ENCODE measurements at regions not wholly inside any gene's neighbourhood (a gene's known extent, or its start where the extent isn't known, plus 50 kb on each side); places are given as distances from the start of the nearest gene placed in this dataset.

DNA sequence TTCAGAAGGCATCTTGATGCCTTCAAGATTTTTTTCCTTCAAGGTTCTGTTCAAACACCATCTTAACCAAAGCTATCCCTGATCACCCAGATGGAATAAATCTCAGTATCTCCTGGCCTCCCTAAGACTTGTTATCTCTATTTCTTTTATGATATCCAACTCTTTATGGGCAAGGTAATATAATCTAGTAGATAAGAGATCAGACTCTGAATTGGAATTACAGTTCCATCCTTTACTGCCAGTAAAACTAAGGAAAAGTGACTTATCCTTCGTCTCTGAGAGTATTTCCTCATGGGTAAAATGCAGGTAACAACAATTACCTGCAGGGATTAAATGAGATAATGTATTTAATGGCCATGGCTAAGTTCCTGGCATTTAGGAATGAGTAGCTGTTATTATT, 445.0 kb upstream of the DAB1 start:
- no peak for DNase-seq (ENCODE audit: low spot score)

DNA sequence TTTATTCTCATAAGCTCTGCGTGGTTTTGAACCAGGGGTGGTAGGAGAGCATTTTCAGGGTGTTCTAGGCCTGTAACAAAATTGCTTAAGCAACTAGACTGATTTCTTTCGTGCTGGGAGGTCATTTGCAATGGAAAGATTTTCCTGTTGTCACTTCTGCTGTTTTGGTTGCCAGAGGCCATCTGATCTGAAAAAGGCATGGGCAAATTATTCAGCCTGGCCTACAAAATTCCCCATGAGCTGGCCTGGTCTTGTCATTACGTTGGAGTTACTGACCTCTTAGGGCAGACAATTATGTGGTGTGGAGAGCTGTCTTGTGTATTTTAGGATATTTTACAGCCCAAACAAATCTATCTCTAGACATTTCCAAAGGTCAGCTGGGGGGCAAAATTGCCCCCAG, 444.4 kb upstream of the DAB1 start:
- no peak for DNase-seq (ENCODE audit: low spot score)

DNA sequence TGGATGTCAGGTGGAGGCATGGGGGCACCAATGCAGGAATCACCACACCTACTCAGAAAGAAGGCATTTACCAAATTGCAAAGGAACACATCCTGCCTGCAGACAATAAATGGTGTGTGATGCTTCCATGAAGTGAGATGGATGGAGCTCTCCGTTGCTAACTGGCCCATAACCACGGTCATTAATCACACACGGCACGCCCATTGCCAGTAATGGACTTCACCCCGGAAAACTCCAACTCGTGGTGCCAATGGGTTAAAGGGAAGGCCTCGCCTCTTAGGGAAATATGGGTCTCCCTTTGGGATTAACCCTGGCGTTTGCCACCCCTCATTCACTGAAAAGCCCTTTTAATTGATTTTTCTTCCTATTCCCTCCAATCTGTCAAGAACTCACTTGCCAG, 443.1 kb upstream of the DAB1 start:
- no peak for DNase-seq (ENCODE audit: low spot score)

DNA sequence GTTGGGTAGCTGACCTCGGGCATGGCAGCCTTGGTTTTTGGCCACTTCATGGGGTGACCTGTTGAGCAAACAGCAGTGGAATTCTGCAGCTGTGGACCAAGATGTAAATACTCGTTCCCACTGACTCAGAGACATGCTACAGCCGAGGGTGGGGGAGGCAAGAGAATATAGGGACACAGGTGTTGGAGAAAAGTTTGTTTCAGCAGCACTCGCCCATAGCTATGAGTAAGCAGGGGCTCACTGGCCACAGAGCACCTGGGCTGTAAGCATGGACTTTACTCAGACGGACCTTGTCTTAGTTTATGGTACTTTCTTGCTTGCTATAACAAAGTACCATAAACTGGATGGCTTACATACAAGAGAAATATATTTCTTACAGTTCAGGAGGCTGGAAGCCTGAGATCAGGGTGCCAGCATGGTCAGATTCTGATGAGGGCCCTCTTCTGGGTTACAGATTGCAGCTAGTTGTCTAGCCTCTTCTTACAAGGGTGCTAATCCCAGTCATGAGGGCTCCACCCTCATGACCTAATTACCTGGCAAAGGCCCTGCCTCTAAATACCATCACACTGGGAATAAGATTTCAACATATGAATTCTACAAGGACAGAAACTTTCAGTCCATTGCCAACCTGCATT, 437.2 kb upstream of the DAB1 start:
- DNase-seq (ENCODE audit: low spot score): no peak

DNA sequence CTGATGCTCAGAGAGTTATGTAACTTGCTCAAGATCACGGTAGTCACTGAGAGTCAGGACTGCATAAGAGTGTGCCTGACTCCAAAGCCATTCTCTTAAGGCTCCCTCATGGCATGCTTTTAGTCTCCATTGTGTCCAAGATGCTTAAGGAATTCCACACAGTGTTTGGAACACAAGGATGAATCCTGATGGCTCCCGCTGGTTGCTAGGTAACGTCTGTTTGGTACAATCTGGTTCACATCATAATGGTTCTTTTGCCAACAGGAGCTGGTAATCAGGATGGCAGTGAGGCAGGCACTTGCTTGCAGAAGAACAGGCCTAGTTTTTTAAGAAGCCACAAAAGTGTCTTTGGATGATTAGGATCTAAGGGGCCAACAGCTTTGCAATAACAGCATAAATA, 436.5 kb upstream of the DAB1 start:
- no peak for DNase-seq (ENCODE audit: low spot score)

DNA sequence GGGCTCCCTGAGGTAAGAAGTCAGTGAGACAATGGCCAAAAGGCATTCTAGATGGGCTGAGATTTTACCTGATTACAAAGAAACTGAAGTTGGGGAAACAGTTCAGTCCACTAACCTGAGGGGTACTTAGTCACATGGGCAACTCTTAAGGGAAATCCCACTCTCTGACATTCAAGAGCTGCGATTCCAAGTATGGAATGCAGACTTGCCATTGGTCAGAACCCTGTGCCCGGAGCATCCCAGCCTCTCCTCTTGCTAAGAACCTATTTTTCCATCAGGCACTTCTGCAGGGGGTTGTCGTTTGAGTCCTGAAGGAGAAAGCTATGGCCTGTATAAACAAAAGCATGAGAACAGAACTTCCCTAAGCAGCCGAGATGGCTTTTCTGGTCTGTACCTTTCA, 434.9 kb upstream of the DAB1 start:
- no peak for DNase-seq (ENCODE audit: low spot score)

DNA sequence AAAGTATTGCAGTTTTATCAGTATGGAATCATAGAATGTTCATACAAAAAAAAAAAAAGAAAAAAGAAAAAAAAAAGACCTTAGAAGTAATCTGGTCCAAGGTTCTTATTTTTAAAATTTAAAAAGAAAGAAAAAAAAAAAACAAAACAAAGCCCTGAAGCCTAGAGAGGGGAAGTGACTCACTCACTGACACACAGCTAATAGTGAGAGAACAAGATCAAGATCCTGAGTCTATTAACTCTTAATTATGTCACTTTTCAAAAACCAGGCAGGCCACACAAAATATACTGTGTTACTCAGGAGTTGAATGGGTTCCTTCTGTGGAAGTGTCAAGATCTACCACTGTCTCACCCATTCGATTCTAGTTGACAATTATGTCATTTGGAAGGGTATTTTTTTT, 433.9 kb upstream of the DAB1 start:
- no peak for DNase-seq (ENCODE audit: low spot score)

DNA sequence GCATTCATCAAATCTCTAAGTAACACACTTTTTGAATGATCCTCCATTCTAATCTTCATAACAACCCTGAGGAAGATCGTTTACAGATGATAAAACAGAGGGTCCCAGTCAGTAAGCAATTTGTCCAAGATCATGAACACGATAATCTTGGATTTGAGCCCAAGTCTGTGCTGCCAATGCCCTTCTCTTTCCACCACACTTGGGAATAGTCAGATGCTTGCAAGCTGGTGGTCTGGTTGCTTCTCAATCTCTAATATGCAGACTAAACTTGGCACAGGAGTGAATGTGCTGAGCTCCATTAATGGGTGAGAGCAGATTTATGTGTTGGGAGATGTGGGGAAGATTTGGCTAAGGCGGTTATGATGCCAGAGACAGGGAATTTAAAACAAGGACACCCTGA, 430.6 kb upstream of the DAB1 start:
- DNase-seq (ENCODE audit: low spot score): no peak

DNA sequence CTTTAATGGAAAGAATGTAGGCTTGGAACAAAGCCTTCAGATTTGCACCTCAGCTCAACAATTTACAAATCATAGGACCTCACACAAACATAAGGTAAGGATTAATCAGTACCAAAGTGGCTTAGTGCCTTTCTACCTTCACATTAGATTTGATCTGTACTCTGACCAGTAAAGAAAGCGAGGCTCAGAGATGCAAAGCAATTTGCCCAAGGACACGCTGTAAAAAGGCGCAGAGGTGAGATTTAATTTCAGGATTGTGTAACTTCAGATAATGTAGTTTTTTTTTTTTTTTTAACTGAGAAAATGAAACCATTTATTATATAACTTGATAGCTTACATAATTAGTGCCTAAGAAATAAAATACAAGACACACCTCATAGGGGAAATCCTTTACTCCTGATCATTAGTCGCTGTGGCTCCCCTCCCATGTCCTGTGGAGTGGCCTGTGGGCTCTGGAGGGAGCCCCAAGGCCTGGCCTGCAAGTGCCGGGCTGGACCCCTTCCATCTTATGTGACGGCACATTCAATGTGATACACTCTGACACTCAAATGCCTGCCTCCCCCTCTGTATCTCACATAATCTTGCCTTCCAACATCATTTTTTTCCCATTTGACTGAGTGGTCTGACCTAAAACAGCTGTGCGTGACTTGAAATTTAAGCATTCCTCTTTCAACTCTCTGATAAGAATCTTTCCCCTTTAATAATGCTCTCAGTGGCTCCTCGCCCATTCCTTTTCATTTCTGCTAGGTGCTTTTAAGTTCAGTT, 426.5 kb upstream of the DAB1 start:
- no peak for DNase-seq (ENCODE audit: low spot score)

DNA sequence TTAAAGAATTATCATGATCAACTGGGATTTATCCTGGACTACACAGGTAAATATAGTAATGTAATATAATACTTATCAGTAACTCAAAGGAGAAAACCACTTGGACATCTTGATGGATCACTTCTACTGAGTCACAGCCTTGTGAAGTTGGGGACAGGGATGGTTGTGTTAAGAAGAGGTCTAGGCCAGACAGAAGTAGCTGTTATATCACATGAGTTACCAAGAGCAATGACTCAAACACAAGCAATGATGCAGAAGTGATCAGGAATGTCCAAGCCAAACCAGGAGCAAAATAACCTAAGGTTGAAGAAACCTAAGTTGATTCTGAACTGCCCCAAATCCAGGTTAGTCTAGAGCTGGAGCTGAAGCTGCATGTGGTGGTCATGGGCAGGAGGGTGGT, 424.5 kb upstream of the DAB1 start:
- no peak for DNase-seq (ENCODE audit: low spot score)

DNA sequence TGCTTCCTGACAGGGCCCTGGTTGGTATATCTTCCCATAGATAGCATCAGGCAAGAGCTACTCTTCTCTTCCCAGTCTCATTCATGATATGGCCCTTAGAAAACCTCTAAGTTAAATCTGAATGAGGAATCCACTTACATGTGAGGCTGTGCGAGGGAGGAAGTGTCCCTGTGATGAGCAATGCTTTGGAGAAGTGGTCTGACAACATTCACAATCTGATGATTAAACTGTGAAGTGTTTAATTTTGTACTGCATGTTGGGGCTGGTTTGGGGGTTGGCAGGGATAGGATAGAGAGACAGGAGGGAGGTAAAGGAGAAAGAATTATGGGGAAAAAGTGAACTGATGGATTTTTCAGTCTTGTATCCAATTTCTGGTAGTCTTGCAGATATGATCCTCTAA, 421.2 kb upstream of the DAB1 start:
- DNase-seq (ENCODE audit: low spot score): no peak

DNA sequence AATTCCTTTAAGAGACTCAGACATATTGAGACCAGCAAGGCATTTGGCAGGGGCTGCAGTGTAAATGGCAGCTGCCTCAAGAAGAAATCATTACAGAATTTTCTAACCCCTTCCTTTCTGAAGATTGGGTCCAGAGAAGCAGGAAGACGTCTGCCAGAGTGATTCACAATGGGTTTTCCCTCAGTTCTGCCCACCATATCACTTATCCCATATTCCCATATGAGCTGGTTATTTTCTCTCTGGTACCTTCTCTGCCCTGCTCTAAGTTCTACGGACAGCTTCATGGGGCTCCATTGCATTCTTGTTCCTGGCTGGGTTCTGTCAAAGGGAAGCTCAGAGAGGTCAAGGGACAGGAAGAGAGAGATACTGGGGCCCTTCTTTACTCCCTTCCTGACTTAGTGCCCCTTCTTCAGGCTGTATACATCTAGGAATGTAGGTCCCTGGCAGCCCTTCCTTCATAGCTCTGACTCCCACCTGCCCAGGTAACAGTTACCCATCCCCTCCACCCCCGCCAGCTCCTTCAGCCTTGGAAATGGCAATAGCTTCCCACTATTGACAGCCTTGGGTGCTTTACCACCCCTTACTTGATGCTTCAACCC, 420.6 kb upstream of the DAB1 start:
- no peak for DNase-seq (ENCODE audit: low spot score)

DNA sequence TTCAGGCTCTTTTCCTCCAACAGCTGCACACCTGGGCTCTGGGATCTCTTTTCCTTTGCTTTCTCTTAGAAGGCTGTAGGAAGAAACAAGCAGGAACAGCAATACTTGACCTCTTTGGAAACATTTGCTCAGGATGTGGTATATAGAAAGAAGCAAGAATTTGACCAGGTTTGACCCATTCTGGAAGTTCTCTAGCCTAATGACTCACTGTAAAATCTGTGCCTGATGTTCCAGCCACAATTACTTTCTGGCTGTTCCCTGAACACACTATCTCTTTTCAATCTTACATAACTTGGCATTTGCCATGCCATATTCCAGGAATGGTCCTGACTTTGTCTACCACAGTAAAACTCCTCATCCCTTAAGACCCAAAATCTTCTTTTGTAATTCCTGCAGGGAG, 419.9 kb upstream of the DAB1 start:
- DNase-seq (ENCODE audit: low spot score): no peak

DNA sequence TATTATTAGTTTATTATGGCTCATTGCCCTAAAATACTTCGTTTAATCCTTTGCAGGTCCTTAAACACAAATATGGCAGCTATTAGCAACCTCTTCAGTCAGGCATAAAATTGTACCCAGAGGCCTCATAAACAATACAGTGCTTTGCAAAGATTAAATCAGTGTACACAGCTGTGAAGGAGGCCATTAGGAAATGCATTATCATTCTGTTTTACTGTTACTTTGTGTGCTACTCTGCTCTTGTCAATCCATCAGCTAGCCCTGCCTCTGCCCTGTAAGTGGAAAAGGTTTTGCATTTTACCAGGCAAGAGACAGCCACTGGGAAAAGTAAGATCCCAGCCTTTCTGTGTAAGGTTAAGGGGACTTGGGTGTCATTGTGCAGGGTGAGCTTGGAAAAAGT, 415.7 kb upstream of the DAB1 start:
- DNase-seq (ENCODE audit: low spot score): no peak

DNA sequence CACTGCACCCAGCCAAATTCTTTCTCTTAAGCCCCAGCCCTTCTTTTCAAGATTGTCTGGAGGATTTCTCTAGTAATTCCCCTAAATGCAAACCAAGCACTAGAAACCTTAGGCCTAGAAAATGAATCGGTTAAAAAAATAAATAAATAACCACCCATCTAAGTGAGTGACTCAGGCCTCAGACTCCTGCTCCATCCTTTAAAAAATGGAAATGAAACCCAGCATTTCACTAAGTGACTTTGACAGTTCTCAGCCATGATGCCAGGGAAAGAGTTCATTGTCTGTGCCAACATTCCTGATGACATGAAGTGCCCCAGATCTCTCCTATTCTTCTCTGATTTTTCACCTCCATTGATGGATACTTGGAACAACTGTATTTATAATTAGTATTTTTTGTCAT, 415.2 kb upstream of the DAB1 start:
- DNase-seq (ENCODE audit: low spot score): no peak

DNA sequence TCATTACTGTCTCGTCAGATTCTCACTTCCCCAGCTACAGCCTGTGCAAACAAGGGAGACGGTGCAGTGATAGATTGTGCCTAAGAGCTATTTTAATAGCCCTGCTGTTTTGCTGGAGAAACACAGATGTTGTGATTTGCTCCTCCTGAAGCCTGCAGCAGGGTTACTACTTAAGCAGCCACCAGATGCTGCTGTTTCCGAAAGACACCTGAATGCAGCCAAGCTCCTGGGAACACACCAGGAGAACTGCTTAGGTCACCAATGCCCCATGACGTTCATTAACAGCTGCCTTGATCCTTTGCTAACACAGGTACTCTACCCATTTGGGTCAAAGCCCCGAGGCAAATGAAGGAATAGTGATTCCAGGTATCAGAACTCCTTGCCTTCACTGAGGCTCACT, 411.8 kb upstream of the DAB1 start:
- no peak for DNase-seq (ENCODE audit: low spot score)

DNA sequence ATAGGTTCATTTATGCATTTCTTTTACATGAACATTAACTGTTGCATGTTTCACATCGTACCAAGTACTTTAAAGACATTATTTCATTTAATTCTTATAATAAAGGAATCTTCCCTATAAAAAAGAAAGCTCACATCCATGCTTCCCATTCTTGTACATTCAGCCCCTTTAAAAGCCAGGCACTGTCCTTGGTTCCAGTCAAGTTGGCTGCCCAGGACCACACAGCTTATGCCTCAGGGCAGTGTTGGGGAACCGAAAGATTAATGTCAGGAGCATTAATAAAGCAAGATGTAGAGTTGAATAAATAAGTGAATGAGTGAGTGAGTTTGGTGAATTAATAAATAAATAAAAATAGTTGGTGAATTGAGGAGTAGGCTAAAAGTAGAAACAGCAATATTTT, 409.4 kb upstream of the DAB1 start:
- DNase-seq (ENCODE audit: low spot score): no peak

DNA sequence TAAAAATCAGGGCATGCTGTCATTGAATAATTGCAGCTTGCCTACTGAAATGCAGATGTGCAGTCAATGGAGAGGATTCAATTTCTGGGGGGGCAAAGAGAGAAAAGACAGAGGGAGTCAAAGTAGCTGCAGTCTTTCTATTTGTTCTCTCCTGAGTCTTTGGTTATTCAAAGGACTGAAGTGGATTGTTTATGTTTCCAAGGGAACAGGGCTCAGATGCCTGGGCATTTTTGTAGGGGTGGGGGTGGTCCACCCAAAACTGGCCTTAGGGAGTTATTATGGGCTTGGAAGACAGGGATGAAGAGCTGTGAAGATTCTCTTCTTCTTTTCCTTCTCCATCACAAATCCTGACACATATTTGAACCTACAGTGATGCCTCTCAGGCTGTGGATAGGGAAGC, 408.8 kb upstream of the DAB1 start:
- no peak for DNase-seq (ENCODE audit: low spot score)

DNA sequence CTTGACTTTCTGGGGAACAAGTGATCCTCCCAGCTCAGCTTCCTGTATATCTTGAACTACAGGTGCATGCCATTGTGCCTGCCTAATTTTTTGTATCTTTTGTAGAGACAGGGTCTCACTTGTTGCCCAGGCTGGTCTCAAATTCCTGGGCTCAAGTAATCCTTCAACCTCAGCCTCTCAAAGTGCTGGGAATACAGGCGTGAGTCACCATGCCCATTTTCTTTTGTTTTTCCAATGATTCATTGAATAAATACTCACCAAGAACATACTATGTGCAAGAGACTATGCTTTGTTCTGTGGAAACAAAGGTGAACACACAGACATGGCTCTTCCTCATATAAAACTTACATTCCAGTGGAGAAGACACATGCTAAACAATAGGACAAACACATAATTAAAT, 407.8 kb upstream of the DAB1 start:
- no peak for DNase-seq (ENCODE audit: low spot score)

DNA sequence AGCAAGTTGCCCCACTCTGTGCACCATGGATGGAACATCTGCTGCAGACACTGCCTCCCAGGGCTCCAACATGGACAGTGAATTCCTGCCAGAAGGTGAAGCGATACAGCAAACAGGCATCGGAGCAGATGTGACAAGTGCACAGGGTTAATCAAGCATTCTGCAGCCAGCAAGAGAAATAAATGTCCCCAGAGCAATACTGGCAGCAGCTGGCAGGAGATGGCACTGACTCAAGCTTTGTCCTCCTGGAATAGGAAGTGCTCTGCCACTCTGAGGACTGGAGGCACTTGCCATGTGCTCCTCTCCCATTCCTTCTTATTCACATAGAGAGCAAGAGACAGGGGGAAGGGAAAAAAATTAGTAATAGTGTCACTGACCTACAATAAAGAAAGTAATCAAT, 402.7 kb upstream of the DAB1 start:
- DNase-seq (ENCODE audit: low spot score): no peak

DNA sequence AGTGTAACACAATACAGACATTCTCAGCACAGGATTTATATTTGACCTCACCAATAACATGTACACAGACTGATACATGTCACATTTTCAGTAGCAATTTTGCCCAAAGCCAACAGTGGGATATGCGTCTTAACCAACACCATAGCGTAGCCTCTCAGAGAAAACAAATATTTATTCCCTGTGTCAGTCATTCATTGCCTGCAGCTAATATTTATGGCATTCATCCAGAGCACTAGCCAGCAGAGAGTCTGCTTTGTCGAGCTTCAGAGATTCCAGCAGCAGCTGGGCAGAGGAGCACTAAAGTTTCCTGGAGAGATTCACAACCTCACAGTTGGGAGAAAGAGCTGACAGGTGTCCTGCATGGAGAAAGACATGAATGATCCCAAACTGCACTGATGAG, 400.7 kb upstream of the DAB1 start:
- no peak for DNase-seq (ENCODE audit: low spot score)

DNA sequence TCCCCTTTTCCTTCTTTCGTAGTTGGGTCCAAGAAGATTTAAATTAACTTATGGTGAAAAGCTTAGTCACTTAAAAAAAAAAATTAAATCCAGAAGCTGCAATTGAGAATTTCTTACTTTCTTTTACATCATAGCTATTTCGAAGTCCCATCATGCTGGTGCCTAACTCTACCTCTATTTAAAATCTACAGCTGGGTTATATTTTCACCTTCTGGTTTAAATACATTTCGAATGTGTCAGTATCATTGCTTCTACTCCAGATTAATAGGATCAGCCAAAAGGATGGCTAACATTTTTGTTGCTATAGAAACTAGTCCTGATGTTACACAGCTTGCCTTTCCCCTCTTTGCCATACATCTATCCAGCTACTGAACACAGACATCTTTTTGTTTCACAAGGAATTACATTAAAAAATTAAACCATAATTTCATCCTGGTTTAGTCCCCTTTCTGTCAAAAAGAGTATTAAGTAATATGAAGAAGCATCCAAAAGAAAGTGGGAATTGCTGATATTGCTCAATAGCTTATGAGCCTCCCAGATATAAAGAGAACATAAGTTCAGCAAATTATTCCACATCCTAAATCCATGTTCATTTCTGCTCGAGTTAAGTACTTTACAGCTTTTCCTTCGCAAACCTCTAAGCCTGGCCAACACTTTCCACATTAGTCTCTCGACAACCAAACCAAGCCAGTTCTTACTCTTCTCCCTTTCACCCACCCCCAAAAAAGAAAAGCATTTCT, 396.7 kb upstream of the DAB1 start:
- DNase-seq (ENCODE audit: low spot score): no peak

DNA sequence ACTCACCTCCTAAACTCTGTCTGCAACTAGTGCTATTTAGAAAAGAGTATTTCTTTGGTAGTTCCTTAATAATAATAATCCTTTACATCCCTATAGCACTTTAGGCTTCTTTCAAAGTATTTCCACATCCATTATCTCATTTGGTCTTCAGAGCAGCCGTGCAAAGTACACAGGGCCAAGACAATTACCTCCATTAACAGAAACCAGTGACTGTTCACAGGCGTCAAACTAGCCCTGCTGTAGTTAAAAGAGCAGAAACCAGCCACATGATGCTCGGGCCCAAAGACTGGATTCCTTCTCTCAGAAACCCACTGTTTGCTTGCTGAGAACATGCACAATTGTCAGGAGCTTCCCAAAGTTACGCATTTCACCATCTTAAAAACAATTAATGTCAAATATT, 396.0 kb upstream of the DAB1 start:
- DNase-seq (ENCODE audit: low spot score): no peak

All from mucosa of gallbladder (tissue), 1 donor.